ENCODE measurements at regions not wholly inside any gene's neighbourhood (a gene's known extent, or its start where the extent isn't known, plus 50 kb on each side); places are given as distances from the start of the nearest gene placed in this dataset.

DNA sequence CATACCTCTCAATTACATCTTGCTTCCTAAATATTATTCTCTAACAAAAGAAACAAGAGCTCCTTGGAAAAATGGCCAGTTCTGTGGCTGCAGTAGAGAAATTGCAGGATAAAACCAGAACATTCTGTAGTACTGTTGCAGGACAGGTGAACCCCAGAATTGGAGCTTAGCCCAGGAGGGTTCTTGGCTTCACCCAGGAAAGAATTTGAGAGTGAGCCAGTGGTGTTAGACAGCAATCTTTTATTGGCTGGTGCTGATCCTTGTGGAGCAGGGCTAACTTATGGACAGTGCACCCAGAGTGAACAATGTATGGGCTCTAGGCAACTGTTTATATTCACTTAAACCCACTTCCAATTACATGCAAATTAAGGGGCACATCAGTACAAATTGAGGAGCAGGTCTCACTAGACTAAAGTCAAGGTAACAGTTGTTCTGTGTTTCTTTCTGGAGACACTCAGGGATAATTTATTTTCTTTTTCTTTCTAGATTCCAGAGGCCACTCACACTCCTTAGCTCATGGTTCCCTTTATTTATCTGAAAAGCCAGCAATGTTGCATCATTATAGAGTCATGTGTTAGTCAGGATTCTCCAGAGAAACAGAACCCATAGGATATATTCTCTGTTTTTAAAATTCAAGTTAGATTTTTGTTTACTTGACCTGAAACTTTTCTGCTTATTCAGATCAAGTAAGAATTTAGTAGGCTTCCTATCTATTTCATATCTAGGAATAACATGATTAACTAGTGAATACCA lies 348.1 kb downstream of the CCDC85A start:
- TF ChIP-seq, protein P1, sequence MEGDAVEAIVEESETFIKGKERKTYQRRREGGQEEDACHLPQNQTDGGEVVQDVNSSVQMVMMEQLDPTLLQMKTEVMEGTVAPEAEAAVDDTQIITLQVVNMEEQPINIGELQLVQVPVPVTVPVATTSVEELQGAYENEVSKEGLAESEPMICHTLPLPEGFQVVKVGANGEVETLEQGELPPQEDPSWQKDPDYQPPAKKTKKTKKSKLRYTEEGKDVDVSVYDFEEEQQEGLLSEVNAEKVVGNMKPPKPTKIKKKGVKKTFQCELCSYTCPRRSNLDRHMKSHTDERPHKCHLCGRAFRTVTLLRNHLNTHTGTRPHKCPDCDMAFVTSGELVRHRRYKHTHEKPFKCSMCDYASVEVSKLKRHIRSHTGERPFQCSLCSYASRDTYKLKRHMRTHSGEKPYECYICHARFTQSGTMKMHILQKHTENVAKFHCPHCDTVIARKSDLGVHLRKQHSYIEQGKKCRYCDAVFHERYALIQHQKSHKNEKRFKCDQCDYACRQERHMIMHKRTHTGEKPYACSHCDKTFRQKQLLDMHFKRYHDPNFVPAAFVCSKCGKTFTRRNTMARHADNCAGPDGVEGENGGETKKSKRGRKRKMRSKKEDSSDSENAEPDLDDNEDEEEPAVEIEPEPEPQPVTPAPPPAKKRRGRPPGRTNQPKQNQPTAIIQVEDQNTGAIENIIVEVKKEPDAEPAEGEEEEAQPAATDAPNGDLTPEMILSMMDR (IDR thresholded peaks at IDR 0.05) = no peak
- TF ChIP-seq POLR2A (IDR thresholded peaks at IDR 0.05) = no peak
- no peak for TF ChIP-seq POLR2AphosphoS5 (IDR thresholded peaks at IDR 0.05)
- no peak for TF ChIP-seq EP300 (IDR thresholded peaks at IDR 0.05)
